ENCODE measurements at regions not wholly inside any gene's neighbourhood (a gene's known extent, or its start where the extent isn't known, plus 50 kb on each side); places are given as distances from the start of the nearest gene placed in this dataset.

DNA sequence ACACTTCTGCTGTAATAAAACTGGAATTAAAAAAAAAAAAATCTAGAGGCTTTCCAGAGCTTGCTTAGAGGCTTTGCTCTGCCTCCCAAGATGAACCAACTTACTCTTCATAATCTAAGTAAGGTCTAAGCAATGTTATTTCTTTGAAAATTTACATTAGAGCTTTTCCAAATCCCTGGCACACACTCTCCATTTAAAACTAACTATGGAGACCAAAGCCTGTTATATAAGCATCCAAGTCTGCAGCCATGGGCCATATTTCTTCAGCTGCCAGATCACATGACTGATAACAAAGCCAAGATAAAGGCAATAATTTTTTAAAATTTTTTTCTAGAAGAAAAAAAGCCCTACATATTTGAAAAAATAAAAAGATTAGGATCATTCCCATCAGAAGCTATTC is 55.0 kb upstream of the ARHGEF3 start:
- no peaks in the 10 kb centered on the region for H3K36me3 ChIP-seq (ENCODE audit: control insufficient read depth, insufficient read depth, low read length)
- TF ChIP-seq, protein P1, sequence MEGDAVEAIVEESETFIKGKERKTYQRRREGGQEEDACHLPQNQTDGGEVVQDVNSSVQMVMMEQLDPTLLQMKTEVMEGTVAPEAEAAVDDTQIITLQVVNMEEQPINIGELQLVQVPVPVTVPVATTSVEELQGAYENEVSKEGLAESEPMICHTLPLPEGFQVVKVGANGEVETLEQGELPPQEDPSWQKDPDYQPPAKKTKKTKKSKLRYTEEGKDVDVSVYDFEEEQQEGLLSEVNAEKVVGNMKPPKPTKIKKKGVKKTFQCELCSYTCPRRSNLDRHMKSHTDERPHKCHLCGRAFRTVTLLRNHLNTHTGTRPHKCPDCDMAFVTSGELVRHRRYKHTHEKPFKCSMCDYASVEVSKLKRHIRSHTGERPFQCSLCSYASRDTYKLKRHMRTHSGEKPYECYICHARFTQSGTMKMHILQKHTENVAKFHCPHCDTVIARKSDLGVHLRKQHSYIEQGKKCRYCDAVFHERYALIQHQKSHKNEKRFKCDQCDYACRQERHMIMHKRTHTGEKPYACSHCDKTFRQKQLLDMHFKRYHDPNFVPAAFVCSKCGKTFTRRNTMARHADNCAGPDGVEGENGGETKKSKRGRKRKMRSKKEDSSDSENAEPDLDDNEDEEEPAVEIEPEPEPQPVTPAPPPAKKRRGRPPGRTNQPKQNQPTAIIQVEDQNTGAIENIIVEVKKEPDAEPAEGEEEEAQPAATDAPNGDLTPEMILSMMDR (IDR thresholded peaks at IDR 0.05; ENCODE audit: insufficient read depth, low read length, severe bottlenecking): no peak
- H3K4me3 ChIP-seq (ENCODE audit: low read depth, low read length): no peak overlapping the region
- no peak for FAIRE-seq
- no peak for DNase-seq (ENCODE audit: low read depth)
- H3K27me3 ChIP-seq (ENCODE audit: control insufficient read depth, insufficient read depth, low read length): no peaks in the 10 kb centered on the region

DNA sequence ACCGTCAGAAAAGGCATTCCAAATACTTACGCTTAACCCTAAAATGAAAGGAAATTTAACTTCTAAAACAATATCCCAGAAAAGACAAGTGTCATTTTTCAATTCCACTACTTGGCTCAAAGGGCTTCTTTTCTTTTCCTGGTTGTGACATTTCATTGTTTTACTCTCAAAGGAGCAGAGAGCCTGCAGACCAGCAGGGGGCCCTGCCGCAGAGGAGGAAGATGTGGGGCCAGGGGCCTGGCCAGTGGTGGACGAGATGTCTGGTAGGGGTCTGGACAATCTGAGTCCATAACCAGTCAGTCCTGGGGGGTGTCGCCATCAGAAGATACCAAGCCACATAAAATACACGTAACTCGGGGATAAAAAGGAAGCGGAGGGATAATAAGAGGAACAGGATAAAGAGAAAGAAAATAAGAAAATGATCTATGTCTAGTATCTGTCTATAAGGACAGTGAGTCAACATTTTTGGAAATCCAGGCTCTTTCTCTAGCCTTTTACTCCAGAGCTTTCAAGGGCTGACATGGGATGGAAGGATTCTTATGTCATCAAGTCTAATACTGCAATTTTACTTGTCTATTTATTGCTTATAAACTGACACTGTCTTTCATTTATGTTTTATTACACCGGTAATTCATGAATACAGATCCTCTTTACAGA is 54.2 kb upstream of the ARHGEF3 start:
- no peak for FAIRE-seq

DNA sequence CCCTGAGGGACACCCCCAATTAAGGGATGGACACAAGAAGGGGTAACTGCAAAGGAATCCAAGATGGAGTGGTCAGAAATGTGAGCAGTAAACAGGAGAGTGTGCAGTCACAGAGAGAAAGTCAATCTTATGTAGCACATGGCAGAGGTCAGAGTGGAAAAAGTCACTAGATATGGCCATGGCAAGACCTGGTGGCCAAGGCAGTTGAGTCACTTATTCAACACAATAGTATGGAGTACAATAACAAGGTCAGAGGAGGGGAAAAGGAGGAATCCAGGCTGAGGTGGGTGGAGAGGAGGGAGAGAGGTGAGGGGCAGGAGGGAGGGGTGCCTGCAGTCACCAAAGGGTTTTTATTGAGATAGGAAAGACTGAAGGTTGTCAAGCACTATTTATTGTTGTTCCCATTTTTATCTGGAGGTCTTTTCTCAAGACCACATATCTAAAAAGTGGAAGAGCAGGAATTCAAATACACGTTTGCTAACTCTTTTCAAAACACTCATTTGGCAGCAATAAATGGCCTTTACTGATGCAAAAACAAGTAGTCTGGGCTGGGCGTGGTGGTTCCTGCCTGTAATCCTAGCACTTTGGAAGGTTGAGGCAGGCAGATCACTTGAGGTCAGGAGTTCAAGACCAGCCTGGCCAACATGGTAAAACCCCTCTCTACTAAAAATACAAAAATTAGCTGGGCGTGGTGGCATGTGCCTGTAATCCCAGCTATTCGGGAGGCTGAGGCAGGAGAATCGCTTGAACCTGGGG is 53.3 kb upstream of the ARHGEF3 start:
- TF ChIP-seq, protein P1 (IDR thresholded peaks at IDR 0.05; ENCODE audit: insufficient read depth, low read length, severe bottlenecking): no peak
- no peaks in the 10 kb centered on the region for H3K27me3 ChIP-seq (ENCODE audit: control insufficient read depth, insufficient read depth, low read length)
- no peak for FAIRE-seq
- H3K36me3 ChIP-seq (ENCODE audit: control insufficient read depth, insufficient read depth, low read length): no peaks in the 10 kb centered on the region
- DNase-seq (ENCODE audit: low read depth): no peak
- H3K4me3 ChIP-seq (ENCODE audit: low read depth, low read length): no peak overlapping the region

More for the DNA sequence above, 54.2 kb upstream of the ARHGEF3 start:
- Histone ChIP-seq H3K36me3 (ENCODE audit: control insufficient read depth, insufficient read depth, low read length) (no peaks in the 10 kb centered on the region), H3K4me3 (ENCODE audit: low read depth, low read length) (no peak overlapping the region), H3K27me3 (ENCODE audit: control insufficient read depth, insufficient read depth, low read length) (no peaks in the 10 kb centered on the region)
- DNase-seq (ENCODE audit: low read depth): no peak
- TF ChIP-seq, protein P1 (IDR thresholded peaks at IDR 0.05; ENCODE audit: insufficient read depth, low read length, severe bottlenecking): peak; percentile 49

DNA sequence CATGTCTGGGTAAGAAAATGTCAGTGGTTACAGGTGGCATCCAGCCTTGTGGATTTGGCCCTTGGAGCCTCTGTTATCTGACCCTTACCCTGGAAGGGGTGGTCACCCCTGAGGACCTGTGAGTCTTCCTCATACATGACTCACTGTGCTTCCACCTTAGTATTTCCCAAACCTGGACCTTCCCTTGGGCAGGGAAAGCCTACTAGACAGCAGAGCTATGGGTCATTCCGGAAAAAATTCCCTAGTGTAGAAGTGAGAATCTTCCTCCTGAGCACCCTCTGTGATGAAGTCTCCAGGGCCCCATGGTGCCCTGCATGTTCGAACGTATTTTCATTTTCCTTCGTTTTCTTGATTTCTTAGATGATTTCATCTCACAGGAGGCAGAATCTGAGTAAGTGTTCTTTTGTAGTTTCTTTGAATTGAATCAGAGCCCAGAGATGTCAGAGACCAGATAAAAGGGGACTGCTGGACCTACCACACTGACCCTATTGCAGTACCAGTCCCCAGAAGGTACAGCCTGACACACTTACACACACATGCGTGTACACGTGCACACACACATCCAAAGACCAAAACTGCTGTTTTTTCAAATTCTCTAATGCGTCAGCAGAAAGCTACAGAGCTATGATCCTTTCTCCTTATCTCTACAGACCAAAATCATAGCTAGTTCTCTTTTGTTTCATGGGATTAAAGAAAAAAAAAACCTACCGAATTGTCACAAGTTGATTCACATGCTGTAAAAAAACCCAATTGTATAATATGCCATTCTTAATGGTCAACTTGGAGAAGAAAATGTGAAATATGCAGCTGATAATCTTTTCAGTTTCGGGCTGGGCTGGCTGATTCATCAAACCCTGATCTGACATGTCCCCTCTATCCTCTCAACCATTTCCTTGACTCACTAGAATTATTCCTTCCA is 50.5 kb upstream of the ARHGEF3 start:
- H3K4me3 ChIP-seq (ENCODE audit: low read depth, low read length): no peak overlapping the region
- DNase-seq (ENCODE audit: low read depth): peak; percentile 91
- peak; percentile 89 for FAIRE-seq
- TF ChIP-seq, protein P1 (IDR thresholded peaks at IDR 0.05; ENCODE audit: insufficient read depth, low read length, severe bottlenecking): no peak
- H3K36me3 ChIP-seq (ENCODE audit: control insufficient read depth, insufficient read depth, low read length): no peaks in the 10 kb centered on the region
- no peaks in the 10 kb centered on the region for H3K27me3 ChIP-seq (ENCODE audit: control insufficient read depth, insufficient read depth, low read length)
